Activated CD4-positive, alpha-beta T cell treated with anti-CD3 and anti-CD28 coated beads, Interleukin-2, amount 50 U/mL, for 1 hour (primary cell): ENCODE measurements at regions not wholly inside any gene's neighbourhood (a gene's known extent, or its start where the extent isn't known, plus 50 kb on each side); places are given as distances from the start of the nearest gene placed in this dataset.
"Not testable (repeated sequence)": the region's sequence is repeated elsewhere in the genome, so short reads cannot be mapped to it uniquely, and the experiment has no call there.

ENCODE experiments used
- DNase-seq: peaks from one replicate; pipeline ENCODE4 v3.0.0-alpha.2; 2020

- no peak for DNase-seq
Observed at GRCh38 chr16:52309446-52310416, 237.2 kb downstream of the TOX3 start.

- no peak for DNase-seq
Observed at GRCh38 chr16:52308051-52308450, 238.9 kb downstream of the TOX3 start.

GRCh38 chr16:52301026-52301425, 245.9 kb downstream of the TOX3 start:
- no peak for DNase-seq

- DNase-seq: no peak
Observed at GRCh38 chr16:52298769-52299168, 248.2 kb downstream of the TOX3 start.

GRCh38 chr16:52296706-52297315, 250.1 kb downstream of the TOX3 start:
- DNase-seq: not testable (repeated sequence)

GRCh38 chr16:52296076-52296475, 250.9 kb downstream of the TOX3 start:
- no peak for DNase-seq

- DNase-seq: no peak
Observed at GRCh38 chr16:52294660-52295059, 252.3 kb downstream of the TOX3 start.

GRCh38 chr16:52293204-52293603, 253.7 kb downstream of the TOX3 start:
- DNase-seq: no peak

- no peak for DNase-seq
Observed at GRCh38 chr16:52283584-52284375, 263.2 kb downstream of the TOX3 start.

- DNase-seq: no peak
Observed at GRCh38 chr16:52283018-52283417, 263.9 kb downstream of the TOX3 start.

GRCh38 chr16:52280086-52280485, 266.9 kb downstream of the TOX3 start:
- no peak for DNase-seq

- no peak for DNase-seq
Observed at GRCh38 chr16:52271088-52271750, 275.7 kb downstream of the TOX3 start.

GRCh38 chr16:52265446-52265861, 281.5 kb downstream of the TOX3 start:
- DNase-seq: no peak

- DNase-seq: no peak
Observed at GRCh38 chr16:52257534-52257933, 289.4 kb downstream of the TOX3 start.

- DNase-seq: no peak
Observed at GRCh38 chr16:52256310-52257078, 290.4 kb downstream of the TOX3 start.

GRCh38 chr16:52254746-52255145, 292.2 kb downstream of the TOX3 start:
- no peak for DNase-seq

- no peak for DNase-seq
Observed at GRCh38 chr16:52252680-52253079, 294.3 kb downstream of the TOX3 start.

- no peak for DNase-seq
Observed at GRCh38 chr16:52251495-52251894, 295.4 kb downstream of the TOX3 start.

- DNase-seq: no peak
Observed at GRCh38 chr16:52247737-52248136, 299.2 kb downstream of the TOX3 start.

- no peak for DNase-seq
Observed at GRCh38 chr16:52238710-52239109, 308.2 kb downstream of the TOX3 start.

- DNase-seq: no peak
Observed at GRCh38 chr16:52237823-52238222, 309.1 kb downstream of the TOX3 start.

GRCh38 chr16:52235186-52235585, 311.8 kb downstream of the TOX3 start:
- DNase-seq: no peak
